IMR-90 (cell line): ENCODE measurements at regions not wholly inside any gene's neighbourhood (a gene's known extent, or its start where the extent isn't known, plus 50 kb on each side); places are given as distances from the start of the nearest gene placed in this dataset.

Source experiments
- ATAC-seq: fragments of 200-7000 bp; cut with Tn5 transposase; 2 replicates; pipeline ENCODE4 v1.9.1; 2020; ENCODE audit warnings: low read depth, mild to moderate bottlenecking, moderate library complexity
- BruUV-seq: library from RNA; stranded (reverse); fragments of 400-500 nt; replicated peaks from 2 replicates; lab custom pipeline; 2021; lab: Mats Ljungman, UMichigan
- CTCF ChIA-PET: fragments of 300-600 bp; formaldehyde crosslinking; extraction: SDS; loops from one replicate; lab custom pipeline; 2021; ENCODE audit warnings: antibody characterized with exemption; lab: Yijun Ruan, JAX
- POLR2A ChIA-PET: fragments of 300-600 bp; sonication (Branson Sonifier 250); formaldehyde crosslinking; loops from one replicate; lab custom pipeline; 2022; ENCODE audit warnings: antibody characterized with exemption; ENCODE audit not compliant: unreplicated experiment; lab: Charles Lee
- DNase-seq: peaks from one replicate; pipeline ENCODE4 v3.0.0; 2013
- H2AFZ ChIP-seq: replicated peaks from 2 replicates; pipeline ENCODE3; 2013; ENCODE audit warnings: low read length, mild to moderate bottlenecking; ENCODE audit not compliant: poor library complexity
- H2AK5ac ChIP-seq: 2 replicates; pipeline ENCODE4 v1.6.1; 2013; ENCODE audit warnings: low read depth, low read length, inconsistent platforms
- H2AK9ac ChIP-seq: replicated peaks from 2 replicates; pipeline ENCODE3; 2013; ENCODE audit warnings: mild to moderate bottlenecking, low read depth, low read length, moderate library complexity; ENCODE audit not compliant: poor library complexity
- H2BK120ac ChIP-seq: 2 replicates; pipeline ENCODE4 v1.6.1; 2013; ENCODE audit warnings: low read depth, low read length, inconsistent platforms
- H2BK15ac ChIP-seq: 3 replicates; pipeline ENCODE4 v1.6.1; 2013; ENCODE audit warnings: low read depth, low read length, inconsistent platforms
- H2BK20ac ChIP-seq: 2 replicates; pipeline ENCODE4 v1.6.1; 2013; ENCODE audit warnings: low read depth, mild to moderate bottlenecking, inconsistent platforms, low read length, moderate library complexity
- H2BK5ac ChIP-seq: 2 replicates; pipeline ENCODE4 v1.6.1; 2013; ENCODE audit warnings: mild to moderate bottlenecking, low read depth, low read length, inconsistent platforms; ENCODE audit not compliant: poor library complexity, severe bottlenecking
- H3K14ac ChIP-seq: replicated peaks from 2 replicates; pipeline ENCODE4 v1.6.1; 2013; ENCODE audit warnings: low read depth, low read length, inconsistent platforms
- H3K18ac ChIP-seq: 2 replicates; pipeline ENCODE4 v1.6.1; 2013; ENCODE audit warnings: low read depth, low read length, control low read depth
- H3K23ac ChIP-seq: 2 replicates; pipeline ENCODE4 v1.6.1; 2013; ENCODE audit warnings: low read depth, low read length, inconsistent platforms
- H3K27ac ChIP-seq: 2 replicates; pipeline ENCODE4 v1.5.1; 2013; ENCODE audit warnings: mild to moderate bottlenecking, control low read depth, low read length; ENCODE audit not compliant: insufficient read depth
- H3K27me3 ChIP-seq: 2 replicates; pipeline ENCODE4 v1.6.1; 2013; ENCODE audit warnings: low read length; ENCODE audit not compliant: control insufficient read depth, insufficient read depth
- H3K36me3 ChIP-seq: 2 replicates; pipeline ENCODE4 v1.6.1; 2013; ENCODE audit warnings: low read length, mixed read lengths; ENCODE audit not compliant: control insufficient read depth, insufficient read depth
- H3K4ac ChIP-seq: 2 replicates; pipeline ENCODE4 v1.6.1; 2013; ENCODE audit warnings: low read depth, low read length, inconsistent platforms
- H3K4me1 ChIP-seq: 2 replicates; pipeline ENCODE4 v1.6.1; 2013; ENCODE audit warnings: low read length, mixed read lengths; ENCODE audit not compliant: control insufficient read depth, insufficient read depth
- H3K4me2 ChIP-seq: 2 replicates; pipeline ENCODE4 v1.6.1; 2013; ENCODE audit warnings: low read depth, mild to moderate bottlenecking, control low read depth, low read length, moderate library complexity
- H3K4me3 ChIP-seq: 2 replicates; pipeline ENCODE4 v1.5.1; 2013; ENCODE audit warnings: low read depth, mild to moderate bottlenecking, control low read depth, low read length, moderate library complexity; ENCODE audit not compliant: insufficient read depth
- H3K56ac ChIP-seq: 2 replicates; pipeline ENCODE4 v1.6.1; 2013; ENCODE audit warnings: low read length, inconsistent platforms; ENCODE audit not compliant: insufficient read depth; ENCODE audit errors: extremely low read depth
- H3K79me1 ChIP-seq, 2 experiments: 2 replicates each; pipeline ENCODE4 v1.6.1; 2013; ENCODE audit warnings: low read length in 2 of 2, inconsistent platforms in 1 of 2, low read depth in 1 of 2
- H3K9ac ChIP-seq: 2 replicates; pipeline ENCODE4 v1.6.1; 2013; ENCODE audit warnings: low read depth, low read length, control low read depth
- H3K9me1 ChIP-seq: 2 replicates; pipeline ENCODE4 v1.6.1; 2013; ENCODE audit warnings: low read length, inconsistent platforms; ENCODE audit not compliant: insufficient read depth
- H3K9me3 ChIP-seq: 2 replicates; pipeline ENCODE4 v1.6.1; 2013; ENCODE audit warnings: low read length; ENCODE audit not compliant: control insufficient read depth, insufficient read depth
- H4K20me1 ChIP-seq: 2 replicates; pipeline ENCODE4 v1.6.1; 2013; ENCODE audit warnings: low read length, inconsistent platforms; ENCODE audit not compliant: insufficient read depth
- H4K5ac ChIP-seq: 2 replicates; pipeline ENCODE4 v1.6.1; 2013; ENCODE audit warnings: mild to moderate bottlenecking, low read depth, low read length, control low read depth
- H4K8ac ChIP-seq, 2 experiments: 2 replicates each; pipeline ENCODE4 v1.6.1; 2013; ENCODE audit warnings: low read depth in 2 of 2, low read length in 2 of 2, control low read depth in 1 of 2, inconsistent platforms in 1 of 2
- H4K91ac ChIP-seq: 2 replicates; pipeline ENCODE4 v1.6.1; 2013; ENCODE audit warnings: low read depth, low read length, inconsistent platforms; ENCODE audit not compliant: insufficient read depth
- ELK1 ChIP-seq: fragments of 150-350 bp; IDR thresholded peaks from 2 replicates; pipeline ENCODE4 v1.6.1; 2016; ENCODE audit warnings: low read depth, mild to moderate bottlenecking, low read length, moderate library complexity, borderline replicate concordance
- NFE2L2 ChIP-seq: fragments of 150-350 bp; IDR thresholded peaks from 2 replicates; pipeline ENCODE4 v1.6.1; 2016; ENCODE audit warnings: low read depth, mild to moderate bottlenecking, low read length
- WGBS, 2 experiments: methylation state at CpG; one replicate each; pipeline versions ENCODE4 v1.1.5 to v1.1.7; 2013; ENCODE audit warnings: missing lambda C conversion rate in 2 of 2; ENCODE audit not compliant: insufficient read length in 1 of 2; ENCODE audit errors: extremely low coverage in 2 of 2; 5-methylcytosine and 5-hydroxymethylcytosine counted together
- dilution Hi-C: fragments of 300-500 bp; cut with HindIII; formaldehyde crosslinking; loops from one replicate; pipeline ENCODE4 v1.14.3; 2018; ENCODE audit warnings: low sequenced_read_pairs; ENCODE audit not compliant: unreplicated experiment
- in situ Hi-C: fragments of 300-500 bp; cut with MboI; formaldehyde crosslinking; loops from 3 replicates; pipeline ENCODE4 v1.14.3; 2019; ENCODE audit warnings: low sequenced_read_pairs, inconsistent platforms, mixed read lengths
- intact Hi-C: fragments of 100-400 bp; cut with micrococcal nuclease; formaldehyde crosslinking; loops from 2 replicates; pipeline ENCODE4 v1.10.0; 2022

GRCh38 chr2:118761771-118762170, 85.7 kb downstream of the EN1 start:
- no peak overlapping the region for H2AFZ ChIP-seq
- no peak overlapping the region for H4K8ac ChIP-seq
- dilution Hi-C loops = no loop called here
- ATAC-seq (no peak), DNase-seq (no peak)
- H2AK9ac ChIP-seq = no peak overlapping the region
- no peak overlapping the region for H3K18ac ChIP-seq
- in situ Hi-C loops = no loop called here
- peaks cover 18% of the 10 kb centered on the region for H3K27me3 ChIP-seq
- BruUV-seq = no TSS peak
- H3K9me1 ChIP-seq = no peaks in the 10 kb centered on the region
- H2BK20ac ChIP-seq = no peak overlapping the region
- no peak overlapping the region for H3K23ac ChIP-seq
- H3K36me3 ChIP-seq = no peaks in the 10 kb centered on the region
- ChIA-PET POLR2A (no interaction called here), CTCF (no interaction called here)
- H4K91ac ChIP-seq = no peak overlapping the region
- no peak overlapping the region for H3K9ac ChIP-seq
- intact Hi-C loops = no loop called here
- no peak overlapping the region for H3K27ac ChIP-seq
- TF ChIP-seq ELK1 = no peak
- TF ChIP-seq NFE2L2 = no peak
- no peak overlapping the region for H2BK5ac ChIP-seq
- no peak overlapping the region for H3K14ac ChIP-seq
- no peak overlapping the region for H3K56ac ChIP-seq
- H3K4me2 ChIP-seq = no peak overlapping the region
- no peak overlapping the region for H3K4ac ChIP-seq
- H3K79me1 ChIP-seq = no peaks in the 10 kb centered on the region
- no peaks in the 10 kb centered on the region for H4K20me1 ChIP-seq
- H2AK5ac ChIP-seq = no peak overlapping the region
- no peak overlapping the region for H3K4me3 ChIP-seq
- H2BK120ac ChIP-seq = no peak overlapping the region
- 20% methylated on average over 1 of the region's 6 CpGs; no CpG with 5 or more reads in 1 of the 2 experiments for WGBS, 2 experiments
- H3K9me3 ChIP-seq = no peaks in the 10 kb centered on the region
- no peak overlapping the region for H4K5ac ChIP-seq
- H2BK15ac ChIP-seq = no peak overlapping the region
- H3K4me1 ChIP-seq = no peaks in the 10 kb centered on the region
